ENCODE measurements at regions not wholly inside any gene's neighbourhood (a gene's known extent, or its start where the extent isn't known, plus 50 kb on each side); places are given as distances from the start of the nearest gene placed in this dataset.

DNA sequence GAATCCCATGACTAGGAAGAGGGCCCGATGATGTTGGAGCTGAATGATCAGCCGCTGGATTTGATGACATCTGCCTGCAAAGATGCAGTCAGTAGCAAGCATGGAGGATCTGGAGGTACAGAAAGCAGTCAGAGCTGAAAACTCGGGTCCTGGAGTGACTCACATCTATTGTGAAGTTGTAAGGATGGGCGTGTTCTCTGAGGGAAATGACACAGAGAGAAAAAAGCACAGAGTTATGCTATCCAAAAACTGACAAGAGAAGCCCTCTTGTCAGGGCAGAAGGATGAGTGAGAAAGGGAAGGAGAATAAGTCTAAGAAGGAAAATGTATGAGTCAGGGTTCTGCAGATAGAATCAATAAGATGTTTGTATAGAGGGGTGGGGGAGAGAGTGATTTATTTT is 380.4 kb upstream of the CCDC196 start:
- intact Hi-C loops (cut with micrococcal nuclease; ENCODE audit: unreplicated experiment) (no loop called here), in situ Hi-C loops (cut with MboI) (no loop called here)
- ChIA-PET CTCF (no interaction called here), POLR2A (no interaction called here), SMC1A (ENCODE audit: uncharacterized antibody, unreplicated experiment) (no interaction called here), RAD21 (ENCODE audit: unreplicated experiment) (no interaction called here)
- 21% methylated on average over 4 of the region's 4 CpGs for WGBS (ENCODE audit: insufficient coverage, insufficient replicate concordance, low lambda C conversion rate, missing lambda C conversion rate)
- Histone ChIP-seq H3K9ac (ENCODE audit: control insufficient read depth, insufficient read depth, low read length) (no peak overlapping the region), H3K4me2 (ENCODE audit: control insufficient read depth, insufficient read depth) (no peak overlapping the region), H3K27me3 (replicated peaks in 1 of 2; ENCODE audit: control insufficient read depth in 2 of 2, insufficient read depth in 2 of 2, low read length in 1 of 2) (no peaks in the 10 kb centered on the region), H3K36me3 (ENCODE audit: control insufficient read depth in 2 of 2, insufficient read depth in 2 of 2, low read length in 1 of 2) (no peaks in the 10 kb centered on the region), H3K9me3 (replicated peaks; ENCODE audit: control insufficient read depth, insufficient read depth, low read length) (no peaks in the 10 kb centered on the region), H3K27ac (ENCODE audit: control insufficient read depth, insufficient read depth) (no peak overlapping the region), H2AFZ (ENCODE audit: control insufficient read depth, low read depth, low read length) (no peak overlapping the region), H3K4me3 (no peak overlapping the region), H3K79me2 (ENCODE audit: control insufficient read depth, insufficient read depth, low read length) (no peaks in the 10 kb centered on the region), H4K20me1 (ENCODE audit: control insufficient read depth, insufficient read depth) (no peaks in the 10 kb centered on the region), H3K4me1 (ENCODE audit: control insufficient read depth, insufficient read depth, low read length) (no peaks in the 10 kb centered on the region)
- FAIRE-seq (no peak), DNase-seq (ENCODE audit: low read depth, low spot score) (no peak), ATAC-seq (peak; percentile 27; the same call in 1 of the 3 replicates)
- TF ChIP-seq, protein P1, sequence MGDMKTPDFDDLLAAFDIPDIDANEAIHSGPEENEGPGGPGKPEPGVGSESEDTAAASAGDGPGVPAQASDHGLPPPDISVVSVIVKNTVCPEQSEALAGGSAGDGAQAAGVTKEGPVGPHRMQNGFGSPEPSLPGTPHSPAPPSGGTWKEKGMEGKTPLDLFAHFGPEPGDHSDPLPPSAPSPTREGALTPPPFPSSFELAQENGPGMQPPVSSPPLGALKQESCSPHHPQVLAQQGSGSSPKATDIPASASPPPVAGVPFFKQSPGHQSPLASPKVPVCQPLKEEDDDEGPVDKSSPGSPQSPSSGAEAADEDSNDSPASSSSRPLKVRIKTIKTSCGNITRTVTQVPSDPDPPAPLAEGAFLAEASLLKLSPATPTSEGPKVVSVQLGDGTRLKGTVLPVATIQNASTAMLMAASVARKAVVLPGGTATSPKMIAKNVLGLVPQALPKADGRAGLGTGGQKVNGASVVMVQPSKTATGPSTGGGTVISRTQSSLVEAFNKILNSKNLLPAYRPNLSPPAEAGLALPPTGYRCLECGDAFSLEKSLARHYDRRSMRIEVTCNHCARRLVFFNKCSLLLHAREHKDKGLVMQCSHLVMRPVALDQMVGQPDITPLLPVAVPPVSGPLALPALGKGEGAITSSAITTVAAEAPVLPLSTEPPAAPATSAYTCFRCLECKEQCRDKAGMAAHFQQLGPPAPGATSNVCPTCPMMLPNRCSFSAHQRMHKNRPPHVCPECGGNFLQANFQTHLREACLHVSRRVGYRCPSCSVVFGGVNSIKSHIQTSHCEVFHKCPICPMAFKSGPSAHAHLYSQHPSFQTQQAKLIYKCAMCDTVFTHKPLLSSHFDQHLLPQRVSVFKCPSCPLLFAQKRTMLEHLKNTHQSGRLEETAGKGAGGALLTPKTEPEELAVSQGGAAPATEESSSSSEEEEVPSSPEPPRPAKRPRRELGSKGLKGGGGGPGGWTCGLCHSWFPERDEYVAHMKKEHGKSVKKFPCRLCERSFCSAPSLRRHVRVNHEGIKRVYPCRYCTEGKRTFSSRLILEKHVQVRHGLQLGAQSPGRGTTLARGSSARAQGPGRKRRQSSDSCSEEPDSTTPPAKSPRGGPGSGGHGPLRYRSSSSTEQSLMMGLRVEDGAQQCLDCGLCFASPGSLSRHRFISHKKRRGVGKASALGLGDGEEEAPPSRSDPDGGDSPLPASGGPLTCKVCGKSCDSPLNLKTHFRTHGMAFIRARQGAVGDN (IDR thresholded peaks at IDR 0.05), result no peak
- TF ChIP-seq JUNB (IDR thresholded peaks at IDR 0.05) (no peak), CBX3 (IDR thresholded peaks at IDR 0.05; ENCODE audit: borderline replicate concordance, low read depth) (no peak), ATF7 (IDR thresholded peaks at IDR 0.05; ENCODE audit: low read depth) (no peak)
- TF ChIP-seq, protein P2, sequence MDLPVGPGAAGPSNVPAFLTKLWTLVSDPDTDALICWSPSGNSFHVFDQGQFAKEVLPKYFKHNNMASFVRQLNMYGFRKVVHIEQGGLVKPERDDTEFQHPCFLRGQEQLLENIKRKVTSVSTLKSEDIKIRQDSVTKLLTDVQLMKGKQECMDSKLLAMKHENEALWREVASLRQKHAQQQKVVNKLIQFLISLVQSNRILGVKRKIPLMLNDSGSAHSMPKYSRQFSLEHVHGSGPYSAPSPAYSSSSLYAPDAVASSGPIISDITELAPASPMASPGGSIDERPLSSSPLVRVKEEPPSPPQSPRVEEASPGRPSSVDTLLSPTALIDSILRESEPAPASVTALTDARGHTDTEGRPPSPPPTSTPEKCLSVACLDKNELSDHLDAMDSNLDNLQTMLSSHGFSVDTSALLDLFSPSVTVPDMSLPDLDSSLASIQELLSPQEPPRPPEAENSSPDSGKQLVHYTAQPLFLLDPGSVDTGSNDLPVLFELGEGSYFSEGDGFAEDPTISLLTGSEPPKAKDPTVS (IDR thresholded peaks at IDR 0.05; ENCODE audit: low read depth, low read length), result no peak
- no TSS peak for BruUV-seq (replicated peaks)

Measured in GM12878 (cell line).